AG04449 (cell line): ENCODE measurements at regions not wholly inside any gene's neighbourhood (a gene's known extent, or its start where the extent isn't known, plus 50 kb on each side); places are given as distances from the start of the nearest gene placed in this dataset.

Experiments used
- CTCF ChIA-PET: fragments of 350-600 bp; formaldehyde crosslinking; extraction: SDS; loops from one replicate; lab custom pipeline; 2021; ENCODE audit warnings: antibody characterized with exemption; lab: Yijun Ruan, JAX
- POLR2A ChIA-PET: fragments of 400-600, 350-600 bp; formaldehyde crosslinking; extraction: SDS; loops from one replicate; lab custom pipeline; 2020; ENCODE audit warnings: antibody characterized with exemption, inconsistent platforms; lab: Yijun Ruan, JAX
- DNase-seq: peaks from one replicate; pipeline ENCODE4 v3.0.0-alpha.2; 2010; ENCODE audit warnings: low read depth, low spot score
- H3K4me3 ChIP-seq: 2 replicates; pipeline ENCODE4 v1.5.1; 2011; ENCODE audit warnings: low read depth, mild to moderate bottlenecking, control low read depth, low read length
- TF ChIP-seq, protein P1 (sequence below): IDR thresholded peaks from one replicate; pipeline ENCODE4 v1.5.1; 2011; ENCODE audit warnings: mild to moderate bottlenecking, moderate library complexity, low read length, control low read depth, inconsistent platforms; ENCODE audit not compliant: insufficient read depth; ENCODE audit errors: missing control alignments

DNA sequence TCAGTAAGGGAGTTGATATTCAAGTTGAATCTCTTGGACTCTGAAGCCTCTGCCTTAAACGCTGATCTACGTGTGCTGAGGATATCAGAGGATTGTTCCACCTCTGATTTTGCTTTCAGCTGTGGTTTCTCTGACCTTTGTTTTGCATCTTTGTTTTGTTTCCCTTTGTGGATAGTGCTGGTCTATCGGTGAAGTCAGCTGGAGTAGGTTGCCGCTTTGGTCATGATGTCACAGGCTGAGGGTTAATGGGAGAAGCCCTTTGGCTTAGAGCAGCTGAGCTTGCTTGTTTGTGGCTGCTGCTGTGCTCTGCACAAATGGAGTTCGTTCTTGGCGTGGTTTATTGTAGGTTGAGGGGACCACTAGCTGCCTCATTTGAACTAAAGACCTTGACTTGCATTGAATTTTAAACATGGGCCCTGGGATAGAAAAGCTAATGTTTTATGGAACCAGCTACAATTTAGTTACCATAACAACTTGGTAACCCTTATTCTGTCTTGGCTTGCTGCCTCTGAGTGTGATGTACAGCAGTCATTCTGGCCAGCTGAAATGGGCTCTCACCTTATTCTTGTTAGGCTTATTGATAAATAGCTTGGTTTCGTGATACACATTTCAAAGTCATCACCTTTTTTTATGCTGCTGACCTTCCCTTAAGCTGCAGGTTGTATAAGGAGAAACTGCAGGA, 284.5 kb upstream of the E2F7 start:
- TF ChIP-seq, protein P1, sequence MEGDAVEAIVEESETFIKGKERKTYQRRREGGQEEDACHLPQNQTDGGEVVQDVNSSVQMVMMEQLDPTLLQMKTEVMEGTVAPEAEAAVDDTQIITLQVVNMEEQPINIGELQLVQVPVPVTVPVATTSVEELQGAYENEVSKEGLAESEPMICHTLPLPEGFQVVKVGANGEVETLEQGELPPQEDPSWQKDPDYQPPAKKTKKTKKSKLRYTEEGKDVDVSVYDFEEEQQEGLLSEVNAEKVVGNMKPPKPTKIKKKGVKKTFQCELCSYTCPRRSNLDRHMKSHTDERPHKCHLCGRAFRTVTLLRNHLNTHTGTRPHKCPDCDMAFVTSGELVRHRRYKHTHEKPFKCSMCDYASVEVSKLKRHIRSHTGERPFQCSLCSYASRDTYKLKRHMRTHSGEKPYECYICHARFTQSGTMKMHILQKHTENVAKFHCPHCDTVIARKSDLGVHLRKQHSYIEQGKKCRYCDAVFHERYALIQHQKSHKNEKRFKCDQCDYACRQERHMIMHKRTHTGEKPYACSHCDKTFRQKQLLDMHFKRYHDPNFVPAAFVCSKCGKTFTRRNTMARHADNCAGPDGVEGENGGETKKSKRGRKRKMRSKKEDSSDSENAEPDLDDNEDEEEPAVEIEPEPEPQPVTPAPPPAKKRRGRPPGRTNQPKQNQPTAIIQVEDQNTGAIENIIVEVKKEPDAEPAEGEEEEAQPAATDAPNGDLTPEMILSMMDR: no peak
- ChIA-PET POLR2A (no interaction called here), CTCF (interaction anchor here (1.0 kb wide), 1 partner anchor 336 kb away, joined by 4 read pairs; no protein-coding TSS in a partner anchor)
- DNase-seq: no peak
- no peak overlapping the region for H3K4me3 ChIP-seq

DNA sequence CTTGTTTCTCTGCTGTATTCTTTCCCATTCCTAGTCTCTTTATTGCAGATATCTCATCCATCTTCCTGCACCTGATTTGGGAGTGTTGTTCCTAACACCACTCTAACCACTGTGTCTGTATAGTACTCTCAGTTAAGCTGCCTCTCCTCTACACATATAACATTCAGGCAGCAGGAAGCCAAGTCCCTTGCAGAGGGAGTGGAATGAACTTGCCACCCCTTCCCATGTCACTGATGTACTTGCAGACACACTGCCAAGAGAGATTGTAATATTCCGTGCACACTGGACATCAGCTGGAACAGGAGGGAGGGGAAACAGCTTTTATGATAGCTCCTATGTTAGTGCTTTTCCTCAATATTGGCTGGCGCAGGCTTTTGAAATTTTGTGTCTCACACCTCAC, 281.6 kb upstream of the E2F7 start:
- TF ChIP-seq, protein P1: no peak
- H3K4me3 ChIP-seq: no peak overlapping the region
- POLR2A ChIA-PET: no interaction called here
- CTCF ChIA-PET: interaction anchor here (0.9 to 1.0 kb wide), 2 partner anchors 17 to 19 kb away, joined by 3 read pairs; no protein-coding TSS in a partner anchor
- no peak for DNase-seq

GRCh38 chr12:77345336-77345735, 280.0 kb upstream of the E2F7 start:
- ChIA-PET POLR2A (no interaction called here), CTCF (interaction anchor here (0.8 kb wide), 2 partner anchors 21 to 340 kb away, joined by 3 read pairs; no protein-coding TSS in a partner anchor)
- DNase-seq: no peak
- no peak overlapping the region for H3K4me3 ChIP-seq
- TF ChIP-seq, protein P1: no peak

DNA sequence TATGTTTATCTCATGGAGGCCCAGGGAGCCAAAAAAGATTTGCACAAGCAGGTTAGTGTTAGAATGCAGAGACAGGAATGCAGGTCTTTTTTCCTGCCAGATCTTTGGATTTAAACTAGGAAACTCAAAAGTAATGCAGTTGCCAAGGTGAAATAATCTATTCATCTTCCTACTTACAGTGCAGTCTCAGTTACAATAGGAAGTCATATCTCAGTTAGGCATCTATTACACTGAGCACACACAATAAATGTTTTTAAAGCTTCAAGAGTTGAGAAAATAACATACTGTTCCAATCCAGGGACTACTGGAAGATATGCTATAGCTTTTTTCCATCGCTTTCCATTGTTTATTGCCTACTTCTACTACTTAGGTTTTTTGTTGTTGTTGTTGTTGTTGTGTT, 279.3 kb upstream of the E2F7 start:
- ChIA-PET POLR2A (no interaction called here), CTCF (interaction anchor here (0.8 kb wide), 2 partner anchors 20 to 341 kb away, joined by 3 read pairs; no protein-coding TSS in a partner anchor)
- no peak for DNase-seq
- no peak overlapping the region for H3K4me3 ChIP-seq
- TF ChIP-seq, protein P1: no peak

DNA sequence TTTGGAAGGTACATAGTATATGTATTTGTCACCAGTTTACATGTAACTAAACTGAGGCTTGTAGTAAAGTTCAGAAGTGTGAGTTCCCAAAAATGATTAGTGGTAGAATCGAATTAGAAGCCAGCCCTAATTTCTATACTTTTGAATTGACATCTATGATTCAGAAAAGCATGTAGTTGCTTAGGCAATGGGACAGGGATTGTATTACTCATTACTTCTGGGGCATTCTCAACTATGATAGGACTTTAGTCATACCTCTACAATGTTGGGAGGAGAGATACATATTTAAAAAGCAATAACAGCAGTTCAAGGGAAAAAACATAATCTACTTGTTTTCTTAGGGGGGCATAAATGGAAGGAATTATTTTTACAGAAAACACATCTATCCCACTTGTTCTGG, 277.9 kb upstream of the E2F7 start:
- POLR2A ChIA-PET: no interaction called here
- CTCF ChIA-PET: interaction anchor here (0.7 kb wide), 1 partner anchor 189 kb away, joined by 3 read pairs; no protein-coding TSS in a partner anchor
- TF ChIP-seq, protein P1: no peak
- H3K4me3 ChIP-seq: no peak overlapping the region
- DNase-seq: no peak

DNA sequence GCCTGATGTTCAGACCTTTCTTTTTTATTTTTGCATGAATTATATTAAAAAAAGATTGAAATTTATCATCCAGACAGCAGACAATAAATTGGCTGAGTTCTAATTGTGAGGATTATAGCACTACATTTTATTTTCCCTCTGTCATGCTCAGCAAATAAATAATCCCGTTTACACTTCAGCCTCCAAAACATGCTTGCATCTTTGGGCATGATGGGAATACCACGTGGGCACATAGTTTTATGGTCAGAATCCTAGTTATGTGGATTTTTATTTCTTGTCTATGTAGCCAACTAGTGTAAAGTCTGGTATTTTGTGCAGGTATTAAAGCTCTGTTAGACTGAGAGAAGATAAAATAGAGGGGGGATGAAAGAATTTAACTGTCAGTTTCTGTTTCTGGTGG, 276.9 kb upstream of the E2F7 start:
- ChIA-PET CTCF (interaction anchor here (1.0 kb wide), 1 partner anchor 18 kb away, joined by 3 read pairs; no protein-coding TSS in a partner anchor), POLR2A (no interaction called here)
- no peak for DNase-seq
- no peak overlapping the region for H3K4me3 ChIP-seq
- TF ChIP-seq, protein P1: no peak
